HG03095 (cell line): ENCODE measurements at regions not wholly inside any gene's neighbourhood (a gene's known extent, or its start where the extent isn't known, plus 50 kb on each side); places are given as distances from the start of the nearest gene placed in this dataset.
"Not testable (repeated sequence)": the region's sequence is repeated elsewhere in the genome, so short reads cannot be mapped to it uniquely, and the experiment has no call there.

Experiments used
- ATAC-seq: cut with Tn5 transposase; IDR thresholded peaks from one replicate; pipeline ENCODE4 v1.9.1; 2021; ENCODE audit warnings: moderate library complexity; ENCODE audit not compliant: unreplicated experiment

DNA sequence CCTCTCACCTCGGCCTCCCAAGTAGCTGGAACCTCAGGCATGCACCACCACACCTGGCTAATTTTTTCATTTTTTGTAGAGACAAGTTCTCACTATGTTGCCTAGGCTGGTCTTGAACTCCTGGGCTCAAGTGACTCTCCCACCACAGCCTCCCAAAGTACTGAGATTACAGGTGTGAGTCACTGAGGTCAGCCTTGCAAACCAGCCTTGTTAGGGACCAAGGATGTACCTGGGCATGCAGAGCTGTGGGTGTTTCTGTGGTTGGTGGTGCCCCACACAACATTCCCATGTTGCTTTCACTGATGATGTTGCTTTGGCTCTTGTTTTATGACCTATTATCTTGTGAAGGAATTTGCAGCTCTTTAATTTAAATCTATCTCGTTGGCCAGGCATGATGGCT, 54.8 kb downstream of the OTUD1 start:
- no peak for ATAC-seq

GRCh38 chr10:23496727-23497126, 57.9 kb downstream of the OTUD1 start:
- no peak for ATAC-seq

- ATAC-seq, result no peak
Measured at GRCh38 chr10:23499372-23500132, 60.7 kb downstream of the OTUD1 start.

DNA sequence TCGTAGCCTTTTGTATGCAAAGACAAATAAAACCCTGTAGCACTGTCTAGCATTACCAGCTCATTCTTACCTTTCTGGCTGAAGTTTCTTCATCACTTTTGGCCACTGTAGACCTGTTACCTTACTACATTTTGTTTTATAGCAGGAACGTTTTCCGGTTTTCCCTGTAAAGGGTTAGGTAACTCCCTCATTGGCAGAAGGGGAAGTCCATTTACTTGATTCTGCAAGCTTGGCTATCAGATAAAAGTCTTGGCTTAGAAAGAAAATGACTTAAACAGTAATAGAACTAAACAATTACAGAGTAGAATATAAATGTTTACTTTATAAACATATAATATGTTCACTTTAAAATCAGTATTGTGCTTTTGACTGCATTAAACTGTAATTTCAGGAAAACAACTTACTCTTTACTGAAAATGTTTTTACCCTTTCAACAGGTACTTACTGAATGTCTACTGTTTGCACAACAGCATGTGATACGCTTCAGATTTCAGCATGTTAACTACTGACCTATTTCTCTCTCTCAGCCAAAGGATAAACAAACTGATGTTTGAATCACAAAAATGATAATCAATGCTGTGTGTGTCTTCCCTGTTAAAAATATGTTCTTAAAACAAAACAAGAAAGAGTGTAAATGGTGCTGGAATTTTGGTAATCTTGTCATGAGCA, 67.1 kb downstream of the OTUD1 start:
- no peak for ATAC-seq

DNA sequence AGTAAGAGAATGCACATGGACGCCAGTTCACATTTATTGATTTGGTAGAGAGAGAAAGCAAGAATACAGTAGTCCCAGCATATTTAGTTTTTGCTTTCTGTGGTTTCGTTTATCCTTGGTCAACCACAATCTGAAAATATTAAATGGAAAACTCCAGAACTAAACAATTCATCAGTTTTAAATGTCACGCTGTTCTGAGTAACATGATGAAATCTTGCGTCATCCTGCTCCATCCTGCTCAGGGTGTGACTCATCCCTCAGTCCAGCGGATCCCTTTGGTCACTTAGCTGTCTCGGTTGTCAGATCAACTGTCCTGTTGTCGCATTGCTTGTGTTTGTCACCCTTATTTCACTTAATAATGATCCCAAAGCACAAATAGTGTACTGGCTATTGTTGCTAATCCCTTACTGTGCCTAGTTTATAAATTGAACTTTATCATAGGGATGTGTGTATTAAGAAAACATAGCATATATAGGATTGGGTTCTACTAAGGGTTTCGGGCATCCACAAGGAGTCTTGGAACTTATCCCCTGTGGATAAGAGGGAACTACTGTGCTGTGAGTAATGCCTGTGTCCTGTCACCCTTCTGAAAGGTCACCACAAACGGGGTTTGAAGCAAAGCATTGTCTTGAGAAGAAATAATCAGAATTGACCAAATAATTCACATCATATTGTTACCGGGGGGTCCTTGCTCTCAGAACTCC, 73.6 kb downstream of the OTUD1 start:
- ATAC-seq, result no peak

DNA sequence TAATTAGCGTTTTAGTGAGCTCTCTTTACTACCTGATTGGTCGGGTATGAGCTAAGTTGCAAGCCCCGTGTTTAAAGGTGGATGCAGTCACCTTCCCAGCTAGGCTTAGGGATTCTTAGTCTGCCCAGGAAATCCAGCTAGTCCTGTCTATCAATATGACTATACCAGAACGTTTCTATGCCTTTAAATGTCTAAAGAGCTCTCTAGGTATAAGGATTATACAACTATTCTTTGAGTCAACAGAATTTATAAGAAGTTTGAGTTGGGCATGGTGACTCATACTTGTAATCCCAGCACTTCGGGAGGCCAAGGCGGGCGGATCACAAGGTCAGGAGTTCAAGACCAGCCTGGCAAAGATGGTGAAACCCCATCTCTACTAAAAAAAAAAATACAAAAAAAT, 74.7 kb downstream of the OTUD1 start:
- ATAC-seq, result not testable (repeated sequence)

GRCh38 chr10:23514321-23514720, 75.4 kb downstream of the OTUD1 start:
- ATAC-seq, result no peak

DNA sequence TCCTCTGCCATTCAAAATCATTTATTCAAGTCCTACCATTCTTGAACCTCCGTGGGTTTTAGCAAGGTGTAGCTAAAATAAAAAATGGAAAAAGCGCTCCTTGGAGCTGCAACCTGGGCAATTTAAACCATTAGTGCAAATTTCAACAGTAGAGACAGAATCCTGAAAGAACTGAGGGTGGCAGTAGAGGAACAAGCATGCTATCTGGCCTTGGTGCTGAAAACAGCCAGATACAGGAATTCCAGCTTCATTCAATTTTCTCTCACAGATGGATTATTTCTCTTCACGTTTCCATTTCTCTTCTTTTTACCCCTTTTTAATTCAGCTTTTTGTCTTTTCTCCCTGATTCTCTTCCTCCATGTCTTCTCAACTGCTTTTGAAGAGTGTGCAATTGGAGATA, 77.7 kb downstream of the OTUD1 start:
- no peak for ATAC-seq

- no peak for ATAC-seq
Measured at GRCh38 chr10:23517155-23517554, 78.3 kb downstream of the OTUD1 start.

DNA sequence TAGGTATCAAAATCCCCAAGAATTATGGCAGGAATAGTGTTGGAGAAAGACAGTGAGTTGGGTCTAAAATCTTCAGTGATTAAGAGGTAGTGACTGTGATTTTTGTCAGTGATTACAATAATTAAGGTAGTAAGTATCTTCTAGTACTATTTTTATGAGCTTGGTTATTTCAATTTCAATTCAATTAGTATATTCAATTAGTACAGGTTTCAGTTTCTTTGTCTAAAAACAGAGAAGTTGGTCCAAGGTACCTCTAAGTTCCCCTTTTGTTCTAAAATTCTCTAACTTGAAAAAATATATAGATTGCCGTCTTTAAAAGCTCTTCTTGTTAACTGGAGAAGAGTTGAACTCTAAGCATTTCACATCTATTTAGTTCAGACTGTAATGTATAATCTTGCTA, 82.9 kb downstream of the OTUD1 start:
- no peak for ATAC-seq

DNA sequence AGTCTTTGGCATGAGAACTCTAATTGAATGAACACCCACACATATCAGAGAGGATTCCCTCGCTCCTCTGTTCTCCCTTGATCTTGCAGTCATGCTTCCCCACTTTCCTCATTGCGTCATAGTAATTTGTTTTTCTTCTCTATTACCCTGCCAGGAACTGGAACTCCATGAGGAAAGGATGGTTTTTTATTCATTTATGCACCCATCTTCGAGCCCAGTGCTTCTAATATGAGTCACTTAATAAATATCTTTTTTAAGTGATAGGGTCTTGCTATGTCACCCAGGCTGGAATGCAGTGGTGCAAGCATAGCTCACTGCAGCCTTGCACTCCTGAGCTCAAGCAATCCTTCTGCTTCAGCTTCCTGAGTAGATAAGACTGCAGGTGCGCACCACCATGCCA, 83.5 kb downstream of the OTUD1 start:
- ATAC-seq, result no peak

DNA sequence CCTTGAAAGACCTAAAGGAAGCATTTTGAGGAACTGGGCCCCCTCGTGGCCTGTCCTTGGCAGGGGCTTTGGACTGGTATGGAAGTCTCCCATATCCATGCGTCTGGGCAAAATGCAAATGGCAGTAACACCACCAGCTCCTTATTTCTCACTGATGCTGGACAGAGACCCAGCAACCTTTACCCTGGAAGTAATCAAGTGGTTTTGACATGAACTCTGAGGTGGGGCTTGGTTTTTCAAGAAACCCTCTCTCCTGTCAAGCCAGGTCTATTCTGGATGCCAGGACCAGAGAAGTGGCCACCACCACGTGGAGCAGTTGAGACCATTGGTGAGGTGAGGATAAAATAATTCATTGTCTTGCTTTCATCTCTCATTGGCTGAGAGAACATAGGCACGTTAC, 84.4 kb downstream of the OTUD1 start:
- no peak for ATAC-seq

DNA sequence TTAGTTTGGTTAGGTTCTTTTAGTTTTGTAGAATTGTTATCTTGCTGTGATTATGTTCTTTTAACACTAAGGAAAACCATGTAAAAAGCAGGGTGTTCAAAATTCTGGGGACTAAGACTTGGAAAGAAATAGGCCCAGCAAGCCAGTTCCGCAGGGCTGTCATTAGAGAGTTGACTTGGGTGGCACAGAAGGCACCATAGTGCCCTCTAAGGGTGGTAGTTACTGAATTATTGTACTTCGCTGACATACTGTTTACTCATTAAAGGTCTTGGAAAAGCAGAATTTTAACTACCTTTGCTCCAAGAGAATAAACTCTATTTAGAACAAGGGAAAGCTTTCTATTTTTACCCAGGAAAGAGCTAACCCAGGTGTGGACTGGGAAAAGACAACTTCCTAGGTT, 86.5 kb downstream of the OTUD1 start:
- no peak for ATAC-seq

- ATAC-seq, result no peak
Measured at GRCh38 chr10:23528419-23528818, 89.5 kb downstream of the OTUD1 start.

- no peak for ATAC-seq
Measured at GRCh38 chr10:23529625-23530024, 90.8 kb downstream of the OTUD1 start.

GRCh38 chr10:23530079-23530478, 91.2 kb downstream of the OTUD1 start:
- ATAC-seq, result no peak

- ATAC-seq, result no peak
Measured at GRCh38 chr10:23533212-23533611, 94.3 kb downstream of the OTUD1 start.

- no peak for ATAC-seq
Measured at GRCh38 chr10:23534326-23534725, 95.5 kb downstream of the OTUD1 start.

- ATAC-seq, result no peak
Measured at GRCh38 chr10:23534761-23535160, 95.9 kb downstream of the OTUD1 start.

GRCh38 chr10:23535381-23535780, 96.5 kb downstream of the OTUD1 start:
- no peak for ATAC-seq

- no peak for ATAC-seq
Measured at GRCh38 chr10:23538968-23539367, 100.1 kb downstream of the OTUD1 start.

DNA sequence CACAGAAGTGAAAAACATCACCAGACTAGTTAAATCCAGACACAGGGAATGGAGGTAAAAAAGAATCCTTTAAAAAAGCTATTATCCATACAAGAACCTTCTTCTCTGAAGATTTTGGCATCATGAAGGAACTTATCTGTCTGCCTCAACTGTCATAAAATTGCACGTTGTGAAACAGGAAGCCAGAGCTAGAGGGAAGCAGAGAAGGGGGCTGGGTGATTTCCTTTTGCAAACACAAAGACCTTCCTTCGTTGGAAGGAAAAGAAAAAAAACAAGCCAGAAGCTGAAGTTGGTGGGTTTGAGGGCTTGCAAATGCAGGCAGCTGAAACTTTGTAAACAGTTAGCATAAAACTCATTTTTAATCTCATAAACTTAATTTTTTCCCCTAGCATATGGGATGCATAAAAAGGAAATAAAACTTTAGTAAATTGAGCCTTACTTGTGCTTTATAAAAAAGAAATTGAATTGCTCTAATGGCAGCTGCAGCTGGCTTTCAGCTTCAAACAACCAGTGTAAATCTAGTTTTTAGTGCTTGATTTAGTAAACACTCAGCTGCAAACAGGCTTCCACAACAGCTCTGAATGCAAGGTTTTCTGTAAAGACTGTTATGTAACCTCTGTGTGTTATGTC, 101.6 kb downstream of the OTUD1 start:
- ATAC-seq, result no peak
